Posterior vena cava (tissue), 2 donors: ENCODE measurements at regions not wholly inside any gene's neighbourhood (a gene's known extent, or its start where the extent isn't known, plus 50 kb on each side); places are given as distances from the start of the nearest gene placed in this dataset.

ENCODE experiments used
- DNase-seq: peaks from one replicate; pipeline ENCODE4 v3.0.0-alpha.2; 2020; ENCODE audit warnings: low spot score
- intact Hi-C, 2 donors: fragments of 100-400 bp; cut with DNase I; formaldehyde crosslinking; loops; one replicate each; pipeline versions ENCODE4 v1.14.1 to v1.14.2; 2022 to 2023
- donor health status: DM: yes; HTN: yes; CAD: no.
- donor health status: DM: yes; HTN: yes; CAD: no.

GRCh38 chr5:82817897-82818676 lies 259.1 kb downstream of the TMEM167A start:
- intact Hi-C loops = no loop called here
- DNase-seq = no peak

DNA sequence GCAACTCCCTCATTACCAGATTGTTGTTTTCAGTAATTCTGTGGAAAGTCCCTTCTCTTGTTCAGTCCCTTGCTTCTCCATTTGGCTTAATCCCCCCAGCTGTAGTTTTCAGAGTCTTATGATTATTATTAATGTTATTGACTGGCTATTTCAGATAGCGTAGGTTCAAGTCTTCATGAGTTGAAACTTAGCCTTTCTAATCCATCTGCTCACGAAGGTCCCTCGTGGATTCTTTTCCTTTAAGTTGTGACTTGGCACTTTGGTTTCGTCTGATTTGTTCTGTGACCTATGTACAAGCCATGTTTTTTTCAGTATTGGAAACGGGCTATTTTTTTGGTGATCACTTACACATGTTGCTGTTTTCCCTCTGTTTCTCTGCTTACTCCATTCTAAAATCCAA lies 260.3 kb downstream of the TMEM167A start:
- DNase-seq = no peak
- intact Hi-C loops = no loop called here

DNA sequence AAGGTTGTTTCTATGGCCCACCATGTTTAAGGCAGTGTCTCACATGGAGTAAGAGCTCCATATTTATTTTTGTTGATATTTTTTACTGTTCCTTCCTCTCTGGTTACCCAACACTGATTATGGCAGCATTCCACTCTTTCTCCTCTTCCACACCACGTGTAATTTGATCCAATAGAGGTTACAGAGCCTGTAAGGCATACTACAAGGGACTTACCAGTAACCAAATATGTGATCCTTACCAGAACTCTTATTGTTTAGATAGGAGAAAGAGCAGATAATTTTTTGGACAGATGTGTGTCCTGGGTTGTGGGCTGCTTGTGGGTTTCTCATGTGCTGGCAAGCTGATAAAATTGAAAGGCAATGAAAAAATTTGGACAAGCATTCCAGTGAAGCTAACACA lies 261.3 kb downstream of the TMEM167A start:
- no peak for DNase-seq
- intact Hi-C loops = no loop called here

- intact Hi-C loops = no loop called here
- DNase-seq = no peak
These were observed 263.3 kb downstream of the TMEM167A start for GRCh38 chr5:82813861-82814260.

GRCh38 chr5:82812575-82812974 lies 264.6 kb downstream of the TMEM167A start:
- no peak for DNase-seq
- intact Hi-C loops = no loop called here

DNA sequence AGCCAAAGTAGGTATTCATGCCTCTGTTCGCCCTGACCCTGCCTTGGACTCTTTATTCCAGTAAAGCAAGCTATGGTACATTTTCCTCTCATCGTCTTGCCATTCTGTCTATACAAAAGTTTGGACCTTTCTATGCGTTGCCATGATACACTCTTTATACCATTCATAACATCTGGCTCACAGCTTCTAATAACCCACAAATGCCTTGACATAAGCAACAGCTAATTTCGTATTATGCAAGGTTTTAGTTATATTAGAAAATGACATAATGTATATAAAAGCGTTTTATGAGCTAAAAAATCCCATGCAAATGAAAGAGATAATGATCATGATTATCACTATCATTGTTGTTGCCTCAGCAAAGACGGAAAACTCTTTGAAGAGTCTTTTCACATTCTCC lies 265.7 kb downstream of the TMEM167A start:
- no peak for DNase-seq
- intact Hi-C loops = no loop called here

GRCh38 chr5:82809420-82810143 lies 267.6 kb downstream of the TMEM167A start:
- intact Hi-C loops = no loop called here
- DNase-seq = no peak

DNA sequence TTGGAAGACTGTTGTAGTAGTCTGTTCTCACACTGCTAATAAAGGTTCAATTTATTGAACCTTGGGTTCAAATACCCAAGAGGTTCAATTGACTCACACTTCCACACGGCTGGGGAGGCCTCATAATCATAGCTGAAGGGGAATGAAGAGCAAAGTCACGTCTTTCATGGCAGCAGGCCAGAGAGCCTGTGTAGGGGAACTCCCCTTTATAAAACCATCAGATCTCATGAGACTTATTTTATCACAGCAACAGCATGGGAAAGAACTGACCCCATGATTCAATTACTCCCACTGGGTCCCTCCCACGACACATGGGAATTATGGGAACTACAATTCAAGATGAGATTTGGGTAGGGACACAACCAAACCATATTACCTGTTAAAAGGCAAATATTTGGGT lies 268.2 kb downstream of the TMEM167A start:
- DNase-seq = no peak
- intact Hi-C loops = no loop called here

DNA sequence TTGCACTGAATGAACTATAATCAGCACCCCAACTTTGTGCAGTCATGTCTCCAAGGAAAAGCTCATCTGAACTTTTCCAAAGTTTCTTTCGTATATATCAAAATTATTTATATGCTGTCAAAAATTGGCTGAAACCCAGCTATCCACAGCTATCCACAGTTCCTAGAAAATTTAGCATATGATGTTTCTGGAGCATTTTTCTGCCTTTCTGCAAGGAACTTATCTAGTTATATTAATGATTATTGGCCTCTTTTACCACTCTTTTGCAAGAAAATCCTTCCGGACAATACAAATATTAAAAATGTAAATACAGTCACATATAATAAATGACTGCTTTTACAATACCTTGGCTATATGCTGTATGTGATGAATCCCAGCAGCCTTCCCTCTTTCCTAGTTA lies 270.2 kb downstream of the TMEM167A start:
- no peak for DNase-seq
- intact Hi-C loops = no loop called here

DNA sequence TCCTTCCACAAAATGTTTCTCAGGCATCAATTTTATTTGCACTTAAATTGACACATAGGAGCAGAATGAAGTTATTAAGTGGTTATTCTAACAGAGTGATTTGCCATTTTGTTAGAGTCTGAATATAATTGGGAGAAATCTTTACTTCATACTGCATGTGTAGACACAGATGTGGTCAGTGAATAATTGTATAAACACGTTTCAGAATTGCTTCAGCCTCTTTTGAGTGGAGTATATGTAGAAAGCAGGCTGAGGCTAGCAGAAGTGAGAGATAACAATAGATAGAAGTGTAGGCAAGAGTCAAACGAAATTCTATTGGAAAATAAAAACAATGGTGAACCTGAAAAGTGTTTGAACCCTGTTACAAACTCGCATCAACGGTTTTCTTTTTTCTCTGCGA lies 270.7 kb downstream of the TMEM167A start:
- intact Hi-C loops = no loop called here

DNA sequence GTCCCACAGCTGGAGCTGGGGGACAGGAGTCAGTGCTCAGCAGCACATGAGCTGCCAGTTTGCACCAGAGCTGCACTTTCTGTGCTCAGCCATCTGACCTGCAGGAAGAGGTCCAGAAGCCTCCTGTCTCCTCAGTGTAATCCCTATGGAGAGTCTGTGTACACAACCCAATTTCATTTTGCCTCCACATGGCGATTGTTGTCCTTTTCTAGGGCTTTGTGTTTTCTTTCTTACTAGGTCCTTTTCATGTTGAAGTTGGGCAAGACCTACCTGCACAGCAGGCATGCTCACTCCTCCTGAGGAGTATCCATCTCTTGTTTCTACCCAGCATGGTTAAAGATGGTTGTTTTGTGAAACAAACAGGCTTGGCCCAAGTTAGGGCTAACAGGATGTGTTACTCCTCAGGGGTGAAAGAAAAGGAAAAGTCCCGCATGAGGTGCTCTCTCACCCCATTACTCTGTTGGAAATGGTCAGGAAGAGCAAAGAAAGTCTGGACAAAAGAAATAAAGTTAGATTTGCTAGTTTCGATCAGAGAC lies 273.0 kb downstream of the TMEM167A start:
- no peak for DNase-seq
- intact Hi-C loops = no loop called here

More for the DNA sequence above, 270.7 kb downstream of the TMEM167A start:
- no peak for DNase-seq

DNA sequence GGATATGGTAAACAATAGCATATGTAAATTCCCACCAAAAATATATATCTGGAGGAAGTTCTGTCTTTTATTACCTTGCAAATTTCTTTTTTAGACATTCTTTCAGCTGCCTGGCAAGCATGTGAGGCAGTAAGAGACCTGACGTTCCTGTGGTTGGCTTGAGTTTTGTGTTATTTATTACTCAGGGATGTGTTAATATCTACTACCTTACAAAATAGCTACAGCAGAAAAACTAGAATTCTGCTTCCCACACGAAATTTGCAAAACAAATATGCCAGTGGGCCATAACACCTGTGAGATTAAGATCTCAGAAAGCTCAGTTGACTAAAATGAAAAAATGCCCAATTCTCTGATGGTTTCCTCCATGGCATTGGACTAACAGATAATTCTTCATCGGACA lies 274.2 kb downstream of the TMEM167A start:
- intact Hi-C loops = no loop called here
- no peak for DNase-seq

DNA sequence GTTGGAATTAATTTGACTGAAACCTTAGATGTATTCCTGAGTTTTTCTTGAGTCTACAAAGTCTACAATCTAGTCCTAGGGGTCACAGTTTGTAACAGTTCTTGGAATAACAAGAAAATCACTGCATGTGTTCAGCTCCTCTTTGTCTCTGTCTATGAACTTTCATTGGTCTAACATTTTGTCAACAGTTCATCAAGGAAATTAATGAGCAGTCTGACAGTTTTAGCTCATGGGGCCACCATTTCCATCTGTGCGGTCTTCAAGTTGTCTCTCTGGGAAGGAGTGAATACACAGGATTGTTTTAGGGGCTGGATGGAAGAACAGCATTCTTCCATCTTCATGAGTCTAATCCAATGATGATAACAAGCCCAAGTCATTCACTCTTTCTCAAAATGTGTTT lies 276.4 kb downstream of the TMEM167A start:
- intact Hi-C loops = no loop called here
- no peak for DNase-seq

DNA sequence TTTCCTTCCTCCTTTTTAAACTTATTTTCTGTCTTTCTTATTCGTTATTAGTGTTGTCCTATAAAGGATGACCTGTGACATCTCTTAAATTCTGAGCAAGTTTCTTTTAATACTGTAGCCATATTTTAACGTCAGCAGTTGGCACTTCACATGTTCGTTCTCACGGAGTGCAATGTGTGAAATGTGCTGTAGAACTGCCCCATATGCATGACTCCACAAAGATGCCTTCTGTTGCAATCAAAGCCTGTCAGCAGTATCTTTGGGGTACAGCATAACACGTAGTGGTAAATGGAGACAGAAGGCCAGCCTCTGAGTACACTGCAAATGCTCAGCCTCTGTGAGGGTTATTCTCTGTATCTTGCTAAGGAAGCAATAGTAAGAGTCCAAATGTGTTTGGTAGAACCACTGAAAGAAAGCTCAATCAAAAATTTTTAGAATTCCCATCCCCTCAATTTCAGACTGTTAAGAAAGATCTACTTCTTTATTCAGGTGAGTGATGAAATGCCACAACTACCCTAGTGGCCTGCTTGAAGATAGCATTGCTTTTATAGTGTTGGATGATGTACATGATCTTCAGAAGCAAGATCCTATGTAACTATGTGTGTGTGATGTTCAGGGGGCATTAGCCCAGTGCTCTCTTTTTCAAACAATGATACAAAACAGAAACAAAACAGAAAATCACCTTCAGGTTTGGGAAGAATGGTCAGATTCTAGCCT lies 277.7 kb downstream of the TMEM167A start:
- no peak for DNase-seq
- intact Hi-C loops = no loop called here

- intact Hi-C loops = no loop called here
- no peak for DNase-seq
These were observed 278.5 kb downstream of the TMEM167A start for GRCh38 chr5:82798676-82799075.

DNA sequence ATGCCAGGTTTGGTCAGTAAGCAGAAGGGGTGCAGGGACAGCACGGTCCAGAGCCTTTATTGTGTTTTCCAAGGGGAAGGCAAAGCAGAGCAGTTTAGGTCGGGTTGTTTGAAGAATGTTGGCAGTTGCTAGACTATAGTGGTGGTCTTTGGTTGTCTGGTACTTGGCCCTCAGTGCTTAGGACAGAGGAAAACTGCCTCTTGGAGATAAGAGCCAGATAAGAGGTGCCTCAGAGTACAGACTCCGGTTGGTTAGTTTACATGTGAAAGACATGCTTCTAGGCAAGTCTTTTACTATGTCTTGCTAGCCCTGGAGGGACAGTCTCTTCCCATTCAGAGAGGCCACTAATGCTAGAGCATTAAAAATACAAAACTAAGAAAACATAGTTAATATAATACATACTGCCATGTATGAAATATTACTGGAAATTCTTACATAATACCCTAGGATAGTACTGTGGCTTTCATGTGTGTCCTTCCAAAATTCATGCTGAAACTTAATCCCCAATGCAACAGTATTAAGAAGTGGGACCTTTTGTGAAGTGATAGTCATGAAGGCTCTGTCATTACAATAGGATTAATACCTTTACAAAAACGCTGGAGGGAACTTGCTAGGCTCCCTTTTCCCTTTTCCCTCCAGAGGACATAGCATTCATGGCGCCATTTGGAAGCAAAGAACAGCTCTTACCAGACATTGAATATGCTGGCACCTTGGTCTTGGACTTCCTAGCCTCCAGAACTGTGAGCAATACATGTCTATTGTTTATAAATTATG lies 280.4 kb downstream of the TMEM167A start:
- no peak for DNase-seq
- intact Hi-C loops = no loop called here

- intact Hi-C loops = no loop called here
- no peak for DNase-seq
These were observed 282.3 kb downstream of the TMEM167A start for GRCh38 chr5:82794876-82795275.

DNA sequence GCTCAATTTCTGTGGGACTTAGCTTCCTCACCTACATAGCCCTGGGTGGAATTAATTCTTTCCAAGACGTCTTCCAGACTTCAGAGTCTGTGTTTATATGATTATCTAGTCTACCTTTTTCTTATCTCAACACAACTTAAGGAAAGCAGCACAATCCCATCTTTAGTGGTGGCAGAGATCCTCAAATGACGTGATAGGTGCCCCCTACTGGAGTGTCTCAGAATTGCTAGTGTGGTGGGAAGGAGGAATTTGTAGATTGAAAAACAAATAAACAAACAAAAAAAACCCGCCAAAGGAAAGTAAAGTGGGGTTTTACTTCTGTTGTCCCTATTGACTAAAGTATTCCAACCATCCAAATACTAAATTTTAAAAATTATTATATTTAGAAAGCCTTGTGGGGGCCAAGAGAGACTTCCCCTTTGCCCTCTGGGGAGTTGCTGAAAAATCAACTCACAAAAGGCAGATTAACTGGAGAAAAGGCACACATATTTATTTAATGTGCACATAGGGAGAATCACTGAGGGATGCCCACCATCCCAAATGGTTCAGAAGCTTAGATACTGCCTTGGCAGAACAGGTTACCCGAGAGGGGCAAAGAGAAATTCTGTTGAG lies 283.3 kb downstream of the TMEM167A start:
- intact Hi-C loops = no loop called here
- no peak for DNase-seq

DNA sequence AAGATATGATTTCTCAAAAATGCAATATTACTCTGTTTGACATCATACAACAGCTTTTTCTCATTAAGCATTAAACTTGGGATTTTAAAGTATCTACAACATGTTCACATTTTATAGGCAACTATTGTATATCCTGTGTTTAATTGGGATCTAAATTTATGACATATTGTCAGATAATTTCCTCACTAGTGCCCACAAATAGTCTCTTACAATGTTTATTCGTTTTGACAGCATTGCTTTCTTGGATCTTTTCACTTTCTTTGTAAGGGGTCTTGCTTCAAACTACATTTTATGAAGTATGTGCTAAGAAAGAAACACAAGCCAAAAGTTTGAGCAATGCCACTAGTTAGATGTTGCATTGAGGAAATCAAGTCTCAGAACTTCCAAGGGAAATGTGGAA lies 285.1 kb downstream of the TMEM167A start:
- DNase-seq = no peak
- intact Hi-C loops = loop anchor here in 1 of 2 donors (1.0 kb wide), 1 partner anchor 8 kb away; no protein-coding TSS in a partner anchor
